DND-41 (cell line): ENCODE measurements at regions not wholly inside any gene's neighbourhood (a gene's known extent, or its start where the extent isn't known, plus 50 kb on each side); places are given as distances from the start of the nearest gene placed in this dataset.

Experiments
- ATAC-seq: fragments of 200-7000 bp; cut with Tn5 transposase; 3 replicates; pipeline ENCODE4 v1.9.1; 2021; ENCODE audit warnings: low read depth; ENCODE audit not compliant: insufficient read depth
- DNase-seq: peaks from one replicate; pipeline ENCODE4 v3.0.0-alpha.2; 2020
- H2AFZ ChIP-seq: 2 replicates; pipeline ENCODE4 v1.6.0; 2012; ENCODE audit warnings: low read depth, low read length
- H3K27ac ChIP-seq: 2 replicates; pipeline ENCODE4 v1.5.1; 2012; ENCODE audit warnings: low read length, inconsistent platforms
- H3K27me3 ChIP-seq: fragments of 200-600 bp; sonication (generic); 2 replicates; pipeline ENCODE4 v1.6.0; 2012; ENCODE audit warnings: low read length, mild to moderate bottlenecking, inconsistent platforms; ENCODE audit not compliant: insufficient read depth, poor library complexity
- H3K36me3 ChIP-seq: 2 replicates; pipeline ENCODE4 v1.5.1; 2012; ENCODE audit warnings: low read length, inconsistent platforms; ENCODE audit not compliant: insufficient read depth
- H3K4me1 ChIP-seq: 2 replicates; pipeline ENCODE4 v1.5.1; 2012; ENCODE audit warnings: mild to moderate bottlenecking, low read length; ENCODE audit not compliant: insufficient read depth
- H3K4me2 ChIP-seq: 2 replicates; pipeline ENCODE4 v1.6.0; 2012; ENCODE audit warnings: mild to moderate bottlenecking, moderate library complexity, low read length, inconsistent platforms; ENCODE audit not compliant: insufficient read depth
- H3K4me3 ChIP-seq, 2 experiments: fragments of 200-600 bp in 1 of 2; shearing (Covaris generic) in 1 of 2; 2 replicates each; pipeline ENCODE4 v1.5.1; 2012 to 2016; ENCODE audit warnings: inconsistent platforms in 2 of 2, low read length in 2 of 2, mild to moderate bottlenecking in 2 of 2, low read depth in 1 of 2, moderate library complexity in 1 of 2
- H3K79me2 ChIP-seq: 2 replicates; pipeline ENCODE4 v1.6.0; 2012; ENCODE audit warnings: low read length, inconsistent platforms; ENCODE audit not compliant: insufficient read depth
- H3K9ac ChIP-seq: 2 replicates; pipeline ENCODE4 v1.6.0; 2012; ENCODE audit warnings: low read depth, mild to moderate bottlenecking, inconsistent platforms, low read length, moderate library complexity
- H3K9me3 ChIP-seq: 2 replicates; pipeline ENCODE4 v1.5.1; 2012; ENCODE audit warnings: low read length, moderate library complexity, mild to moderate bottlenecking, inconsistent platforms; ENCODE audit not compliant: insufficient read depth, severe bottlenecking
- H4K20me1 ChIP-seq: 2 replicates; pipeline ENCODE4 v1.6.0; 2012; ENCODE audit warnings: low read length; ENCODE audit not compliant: insufficient read depth
- CTCF ChIP-seq: IDR thresholded peaks from 2 replicates; pipeline ENCODE4 v1.5.1; 2012; ENCODE audit warnings: borderline replicate concordance, low read length, moderate library complexity, mild to moderate bottlenecking; ENCODE audit not compliant: poor library complexity, severe bottlenecking; ENCODE audit errors: extremely low read depth
- EZH2 ChIP-seq: IDR thresholded peaks from 3 replicates; pipeline ENCODE4 v1.6.1; 2012; ENCODE audit warnings: borderline replicate concordance, low read depth, mild to moderate bottlenecking, moderate library complexity, low read length, inconsistent platforms; ENCODE audit not compliant: severe bottlenecking

DNA sequence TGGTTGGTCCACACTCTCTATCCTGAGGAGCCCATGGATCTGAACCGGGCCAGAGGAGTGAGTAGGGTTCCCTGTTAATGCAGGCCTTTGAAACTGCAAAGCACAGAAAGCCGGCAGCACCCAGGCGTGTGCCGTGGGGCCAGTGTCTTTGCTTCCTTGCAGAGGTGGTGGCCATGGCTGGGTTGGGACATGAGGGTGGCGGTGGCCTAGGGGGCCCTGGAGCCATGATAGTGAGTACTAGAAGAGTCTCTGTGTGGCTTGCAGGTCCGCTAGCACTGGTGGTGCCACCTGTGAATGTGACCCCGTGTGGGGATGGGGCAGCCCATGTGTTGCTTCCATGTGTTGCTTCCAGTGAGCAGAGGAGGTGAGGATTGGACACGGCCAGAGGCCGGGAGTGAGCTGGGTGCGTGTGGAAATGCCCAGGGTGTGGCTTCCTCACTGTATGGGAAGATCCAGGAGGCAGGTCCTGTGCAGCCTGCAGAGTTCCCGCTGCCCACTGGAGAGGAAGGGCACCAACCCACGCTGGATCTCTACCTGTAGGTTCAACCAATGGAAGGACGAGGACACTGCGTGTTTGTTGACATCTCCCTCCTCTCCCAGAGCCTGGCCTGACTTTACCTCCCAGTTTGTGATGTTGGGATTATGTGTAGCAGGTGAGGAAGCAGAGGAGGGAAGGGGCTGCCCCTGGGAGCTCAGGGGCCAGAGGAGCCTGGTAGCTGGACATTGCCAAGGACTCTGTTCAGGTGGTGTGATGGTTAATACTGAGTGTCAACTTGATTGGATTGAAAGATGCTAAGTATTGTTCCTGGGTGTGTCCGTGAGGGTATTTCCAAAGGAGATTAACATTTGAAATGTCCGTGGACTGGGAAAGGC, 796.6 kb downstream of the TBC1D22A start:
- no peak for TF ChIP-seq CTCF
- TF ChIP-seq EZH2: no peak
- H3K27ac ChIP-seq: no peak overlapping the region
- no peaks in the 10 kb centered on the region for H3K9me3 ChIP-seq
- no peaks in the 10 kb centered on the region for H3K27me3 ChIP-seq
- ATAC-seq: no peak
- no peak overlapping the region for H2AFZ ChIP-seq
- H3K36me3 ChIP-seq: no peaks in the 10 kb centered on the region
- no peak overlapping the region for H3K4me2 ChIP-seq
- no peak overlapping the region for H3K9ac ChIP-seq
- no peaks in the 10 kb centered on the region for H3K4me1 ChIP-seq
- H3K79me2 ChIP-seq: no peaks in the 10 kb centered on the region
- DNase-seq: no peak
- H4K20me1 ChIP-seq: no peaks in the 10 kb centered on the region
- no peak overlapping the region for H3K4me3 ChIP-seq

- Histone ChIP-seq H3K36me3 (no peaks in the 10 kb centered on the region), H3K27ac (no peak overlapping the region), H3K27me3 (no peaks in the 10 kb centered on the region), H3K9ac (no peak overlapping the region), H3K4me2 (no peak overlapping the region), H3K9me3 (no peaks in the 10 kb centered on the region), H3K79me2 (no peaks in the 10 kb centered on the region), H3K4me3 (no peak overlapping the region), H4K20me1 (no peaks in the 10 kb centered on the region), H3K4me1 (no peaks in the 10 kb centered on the region), H2AFZ (no peak overlapping the region)
- TF ChIP-seq CTCF: no peak
- no peak for TF ChIP-seq EZH2
- ATAC-seq (no peak), DNase-seq (no peak)
These were observed 794.0 kb downstream of the TBC1D22A start for GRCh38 chr22:47556473-47556872.

- no peak overlapping the region for H3K9ac ChIP-seq
- no peak for ATAC-seq
- H3K27ac ChIP-seq: no peak overlapping the region
- no peaks in the 10 kb centered on the region for H4K20me1 ChIP-seq
- H3K79me2 ChIP-seq: no peaks in the 10 kb centered on the region
- DNase-seq: no peak
- no peak overlapping the region for H3K4me2 ChIP-seq
- no peaks in the 10 kb centered on the region for H3K36me3 ChIP-seq
- H3K9me3 ChIP-seq: no peaks in the 10 kb centered on the region
- no peak for TF ChIP-seq CTCF
- no peak for TF ChIP-seq EZH2
- no peak overlapping the region for H2AFZ ChIP-seq
- H3K4me1 ChIP-seq: no peaks in the 10 kb centered on the region
- no peaks in the 10 kb centered on the region for H3K27me3 ChIP-seq
- no peak overlapping the region for H3K4me3 ChIP-seq
These were observed 791.0 kb downstream of the TBC1D22A start for GRCh38 chr22:47553436-47553835.
